Upper lobe of left lung (tissue), 6 donors: ENCODE measurements at regions not wholly inside any gene's neighbourhood (a gene's known extent, or its start where the extent isn't known, plus 50 kb on each side); places are given as distances from the start of the nearest gene placed in this dataset.
"Not testable (repeated sequence)": the region's sequence is repeated elsewhere in the genome, so short reads cannot be mapped to it uniquely, and the experiment has no call there.

ENCODE experiments used
- ATAC-seq, 2 donors: fragments of 200-7000 bp; cut with Tn5 transposase; one replicate each; pipeline ENCODE4 v1.9.1; 2022; ENCODE audit warnings: mild to moderate bottlenecking in 2 of 2, moderate library complexity in 2 of 2; ENCODE audit not compliant: low FRiP score in 2 of 2
- DNase-seq, 2 donors: peaks; one replicate each; pipeline ENCODE4 v3.0.0-alpha.2; 2019 to 2020
- H3K27ac ChIP-seq, 4 donors: fragments of 200-600 bp; sonication (generic); one replicate each; pipeline ENCODE4 v1.5.1; 2016 to 2019
- H3K27me3 ChIP-seq, 4 donors: fragments of 200-600 bp; sonication (generic); one replicate each; pipeline ENCODE4 v1.5.1; 2017 to 2019
- H3K36me3 ChIP-seq, 4 donors: fragments of 200-600 bp; sonication (generic); one replicate each; pipeline ENCODE4 v1.5.1; 2016 to 2019
- H3K4me1 ChIP-seq, 4 donors: fragments of 200-600 bp; sonication (generic); one replicate each; pipeline ENCODE4 v1.5.1; 2018 to 2019
- H3K4me3 ChIP-seq, 4 donors: fragments of 200-600 bp; sonication (generic); one replicate each; pipeline ENCODE4 v1.5.1; 2017 to 2019; ENCODE audit warnings: mild to moderate bottlenecking in 2 of 4, moderate library complexity in 1 of 4
- H3K9me3 ChIP-seq, 4 donors: fragments of 200-600 bp; sonication (generic); one replicate each; pipeline ENCODE4 v1.5.1; 2018 to 2019
- EP300 ChIP-seq, 4 donors: sonication (generic); formaldehyde crosslinking; IDR thresholded peaks; one replicate each; pipeline ENCODE4 v1.5.1; 2017; ENCODE audit warnings: antibody characterized with exemption in 4 of 4, control low read depth in 2 of 4
- POLR2A ChIP-seq, 4 donors: fragments of 450-650 bp; IDR thresholded peaks; one replicate each; pipeline ENCODE4 v1.5.1; 2016 to 2017; ENCODE audit warnings: antibody characterized with exemption in 4 of 4, mild to moderate bottlenecking in 2 of 4
- POLR2AphosphoS5 ChIP-seq, 2 donors: sonication (generic); formaldehyde crosslinking; IDR thresholded peaks; one replicate each; pipeline ENCODE4 v1.5.1; 2017; ENCODE audit warnings: antibody characterized with exemption in 2 of 2
- WGBS, 2 donors: methylation state at CpG; one replicate each; pipeline ENCODE4 v1.1.5; 2017 to 2018; 5-methylcytosine and 5-hydroxymethylcytosine counted together
- TF ChIP-seq, protein P1 (sequence below), 6 experiments: fragments of 450-650 bp in 4 of 6; fragments of 200-600 bp in 2 of 6; sonication (generic) in 2 of 6; IDR thresholded peaks; one replicate each; pipeline ENCODE4 v1.5.1; 2016 to 2019; ENCODE audit warnings: antibody characterized with exemption in 6 of 6
- donor health status: DM: no; HTN: no; CAD: no; lungs with moderate emphysema.
- donor health status: DM: no; HTN: yes; CAD: no; lungs with severe emphysema.

DNA sequence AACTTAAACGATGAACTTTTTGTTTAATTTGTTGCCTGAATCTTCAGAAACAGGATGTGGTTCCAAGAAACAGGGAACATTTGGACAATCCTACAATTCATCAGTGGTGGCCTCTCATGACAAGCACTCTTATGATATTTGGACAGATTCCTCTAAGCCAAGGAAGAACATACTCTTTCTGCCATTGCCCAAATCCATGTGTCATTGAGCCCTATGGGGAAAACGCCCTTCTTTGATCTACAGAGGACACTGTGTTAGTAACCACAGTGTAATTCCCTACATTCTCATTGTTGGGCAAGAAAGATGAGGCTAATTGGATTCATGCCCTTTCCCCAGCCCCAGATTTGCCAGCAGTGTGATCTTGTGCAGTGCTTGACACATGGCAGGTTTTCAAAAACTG lies 167.7 kb upstream of the PTCH1 start:
- Histone ChIP-seq H3K27ac (no peak overlapping the region), H3K9me3 (no peaks in the 10 kb centered on the region), H3K4me3 (no peak overlapping the region), H3K27me3 (no peaks in the 10 kb centered on the region), H3K36me3 (no peaks in the 10 kb centered on the region), H3K4me1 (no peaks in the 10 kb centered on the region)
- DNase-seq, result no peak
- 70 to 77% methylated on average over 2 of the region's 2 CpGs for WGBS, 2 donors
- no peak for ATAC-seq
- TF ChIP-seq POLR2AphosphoS5 (IDR thresholded peaks at IDR 0.05), result no peak
- no peak for TF ChIP-seq POLR2A (IDR thresholded peaks at IDR 0.05)
- TF ChIP-seq, protein P1, sequence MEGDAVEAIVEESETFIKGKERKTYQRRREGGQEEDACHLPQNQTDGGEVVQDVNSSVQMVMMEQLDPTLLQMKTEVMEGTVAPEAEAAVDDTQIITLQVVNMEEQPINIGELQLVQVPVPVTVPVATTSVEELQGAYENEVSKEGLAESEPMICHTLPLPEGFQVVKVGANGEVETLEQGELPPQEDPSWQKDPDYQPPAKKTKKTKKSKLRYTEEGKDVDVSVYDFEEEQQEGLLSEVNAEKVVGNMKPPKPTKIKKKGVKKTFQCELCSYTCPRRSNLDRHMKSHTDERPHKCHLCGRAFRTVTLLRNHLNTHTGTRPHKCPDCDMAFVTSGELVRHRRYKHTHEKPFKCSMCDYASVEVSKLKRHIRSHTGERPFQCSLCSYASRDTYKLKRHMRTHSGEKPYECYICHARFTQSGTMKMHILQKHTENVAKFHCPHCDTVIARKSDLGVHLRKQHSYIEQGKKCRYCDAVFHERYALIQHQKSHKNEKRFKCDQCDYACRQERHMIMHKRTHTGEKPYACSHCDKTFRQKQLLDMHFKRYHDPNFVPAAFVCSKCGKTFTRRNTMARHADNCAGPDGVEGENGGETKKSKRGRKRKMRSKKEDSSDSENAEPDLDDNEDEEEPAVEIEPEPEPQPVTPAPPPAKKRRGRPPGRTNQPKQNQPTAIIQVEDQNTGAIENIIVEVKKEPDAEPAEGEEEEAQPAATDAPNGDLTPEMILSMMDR (IDR thresholded peaks at IDR 0.05), result no peak
- no peak for TF ChIP-seq EP300 (IDR thresholded peaks at IDR 0.05)

DNA sequence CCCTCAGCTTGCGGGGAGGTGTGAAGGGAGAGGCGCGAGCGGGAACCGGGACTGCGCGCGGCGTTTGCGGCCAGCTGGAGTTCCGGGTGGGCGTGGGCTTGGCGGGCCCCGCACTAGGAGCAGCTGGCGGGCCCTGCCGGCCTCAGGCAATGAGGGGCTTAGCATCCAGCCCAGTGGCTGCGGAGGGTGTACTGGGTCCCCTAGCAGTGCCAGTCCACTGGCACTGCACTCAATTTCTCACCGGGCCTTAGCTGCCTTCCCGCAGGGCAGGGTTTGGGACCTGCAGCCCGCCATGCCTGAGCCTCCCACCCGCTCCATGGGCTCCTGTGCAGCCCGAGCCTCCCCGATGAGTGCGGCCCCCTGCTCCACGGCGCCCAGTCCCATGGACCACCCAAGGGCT lies 163.5 kb upstream of the PTCH1 start:
- 94% methylated on average over 16 to 24 of the region's 26 CpGs for WGBS, 2 donors
- not testable (repeated sequence) for H3K9me3 ChIP-seq, ATAC-seq, H3K27ac ChIP-seq, H3K4me1 ChIP-seq, H3K27me3 ChIP-seq, H3K4me3 ChIP-seq, H3K36me3 ChIP-seq
- DNase-seq, result peak in 1 of 2 donors; percentile 70

- no peak overlapping the region for H3K27ac ChIP-seq
- 90 to 98% methylated on average over 6 to 8 of the region's 8 CpGs for WGBS, 2 donors
- H3K9me3 ChIP-seq, result no peaks in the 10 kb centered on the region
- H3K27me3 ChIP-seq, result no peaks in the 10 kb centered on the region
- no peak for DNase-seq
- ATAC-seq, result no peak
- no peaks in the 10 kb centered on the region for H3K4me1 ChIP-seq
- no peak for TF ChIP-seq POLR2AphosphoS5 (IDR thresholded peaks at IDR 0.05)
- TF ChIP-seq, protein P1 (IDR thresholded peaks at IDR 0.05), result no peak
- TF ChIP-seq POLR2A (IDR thresholded peaks at IDR 0.05), result no peak
- no peak for TF ChIP-seq EP300 (IDR thresholded peaks at IDR 0.05)
- no peak overlapping the region for H3K4me3 ChIP-seq
- H3K36me3 ChIP-seq, result no peaks in the 10 kb centered on the region
Measured at GRCh38 chr9:95679874-95680273, 163.1 kb upstream of the PTCH1 start.

GRCh38 chr9:95678759-95679158 lies 162.0 kb upstream of the PTCH1 start:
- H3K27me3 ChIP-seq, result no peaks in the 10 kb centered on the region
- DNase-seq (no peak), ATAC-seq (no peak)
- H3K27ac ChIP-seq, result no peak overlapping the region
- no peaks in the 10 kb centered on the region for H3K9me3 ChIP-seq
- H3K36me3 ChIP-seq, result no peaks in the 10 kb centered on the region
- no peak overlapping the region for H3K4me3 ChIP-seq
- 100% methylated on average over 2 of the region's 2 CpGs; no CpG with 5 or more reads in 1 of the 2 donors for WGBS, 2 donors
- TF ChIP-seq, protein P1 (IDR thresholded peaks at IDR 0.05), result no peak
- TF ChIP-seq EP300 (IDR thresholded peaks at IDR 0.05) (no peak), POLR2AphosphoS5 (IDR thresholded peaks at IDR 0.05) (no peak), POLR2A (IDR thresholded peaks at IDR 0.05) (no peak)
- no peaks in the 10 kb centered on the region for H3K4me1 ChIP-seq

DNA sequence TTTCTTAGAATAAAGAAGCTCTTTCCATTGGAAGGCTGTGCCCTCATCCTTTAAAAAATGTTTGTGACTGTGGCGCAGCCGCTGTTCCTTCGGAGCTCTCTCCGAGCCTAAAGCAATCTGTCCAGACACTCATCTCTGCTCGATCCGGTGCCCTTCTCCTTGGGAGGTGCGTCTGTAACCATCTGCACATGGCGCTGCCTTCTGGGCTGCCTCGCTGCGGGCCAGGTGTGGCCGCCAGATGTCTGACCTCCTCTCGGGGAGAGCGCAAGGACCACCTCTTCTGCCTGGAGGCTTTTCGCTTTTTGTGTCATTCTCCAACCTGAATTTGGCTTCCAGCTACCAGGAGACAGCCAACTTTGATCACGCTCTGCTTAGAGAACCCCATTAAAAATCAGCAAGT lies 153.4 kb upstream of the PTCH1 start:
- TF ChIP-seq, protein P1 (IDR thresholded peaks at IDR 0.05), result no peak
- no peak for TF ChIP-seq POLR2AphosphoS5 (IDR thresholded peaks at IDR 0.05)
- TF ChIP-seq EP300 (IDR thresholded peaks at IDR 0.05), result no peak
- no peak for TF ChIP-seq POLR2A (IDR thresholded peaks at IDR 0.05)
- Histone ChIP-seq H3K4me3 (no peak overlapping the region), H3K27me3 (no peaks in the 10 kb centered on the region), H3K27ac (no peak overlapping the region), H3K4me1 (no peaks in the 10 kb centered on the region), H3K9me3 (no peaks in the 10 kb centered on the region), H3K36me3 (no peaks in the 10 kb centered on the region)
- DNase-seq (no peak), ATAC-seq (no peak)
- 88 to 91% methylated on average over 15 of the region's 15 CpGs for WGBS, 2 donors
